T47D (cell line): ENCODE measurements at regions not wholly inside any gene's neighbourhood (a gene's known extent, or its start where the extent isn't known, plus 50 kb on each side); places are given as distances from the start of the nearest gene placed in this dataset.
A peak's percentile ranks its signal among the peaks of the same experiment; 100 is the strongest.
"Not testable (repeated sequence)": the region's sequence is repeated elsewhere in the genome, so short reads cannot be mapped to it uniquely, and the experiment has no call there.

Source experiments
- DNase-seq, 2 experiments: peaks; one replicate each; pipeline versions ENCODE4 v3.0.0 to v3.0.0-alpha.2; 2011 to 2012; ENCODE audit warnings: low read depth in 1 of 2, low spot score in 1 of 2
- JUND ChIP-seq: IDR thresholded peaks from 2 replicates; pipeline ENCODE4 v1.6.1; 2012; ENCODE audit warnings: low read depth
- in situ Hi-C: cut with HindIII; loops from 2 replicates; pipeline ENCODE4 v1.10.0; 2016; ENCODE audit warnings: low sequenced_read_pairs, low pct_unique_long_range_greater_than_20kb

- TF ChIP-seq JUND: no peak
- in situ Hi-C loops: no loop called here
- no peak for DNase-seq
These were observed 175.8 kb upstream of the ADCY2 start for GRCh38 chr5:7220156-7220555.

- in situ Hi-C loops: no loop called here
- TF ChIP-seq JUND: no peak
- no peak for DNase-seq
These were observed 174.9 kb upstream of the ADCY2 start for GRCh38 chr5:7221041-7221440.

GRCh38 chr5:7225826-7226225, 170.1 kb upstream of the ADCY2 start:
- in situ Hi-C loops: no loop called here
- no peak for DNase-seq
- no peak for TF ChIP-seq JUND

- no peak for DNase-seq
- in situ Hi-C loops: no loop called here
- TF ChIP-seq JUND: no peak
These were observed 153.7 kb upstream of the ADCY2 start for GRCh38 chr5:7242118-7242710.

- in situ Hi-C loops: no loop called here
- DNase-seq: no peak
- TF ChIP-seq JUND: no peak
These were observed 151.7 kb upstream of the ADCY2 start for GRCh38 chr5:7244208-7244607.

- TF ChIP-seq JUND: no peak
- in situ Hi-C loops: no loop called here
- DNase-seq: no peak
These were observed 150.8 kb upstream of the ADCY2 start for GRCh38 chr5:7245121-7245651.

- no peak for DNase-seq
- no peak for TF ChIP-seq JUND
- in situ Hi-C loops: no loop called here
These were observed 149.7 kb upstream of the ADCY2 start for GRCh38 chr5:7246287-7246686.

- in situ Hi-C loops: no loop called here
- no peak for DNase-seq
- no peak for TF ChIP-seq JUND
These were observed 145.9 kb upstream of the ADCY2 start for GRCh38 chr5:7250004-7250403.

- no peak for TF ChIP-seq JUND
- in situ Hi-C loops: no loop called here
- no peak for DNase-seq
These were observed 145.3 kb upstream of the ADCY2 start for GRCh38 chr5:7250611-7251010.

GRCh38 chr5:7251132-7251531, 144.8 kb upstream of the ADCY2 start:
- TF ChIP-seq JUND: no peak
- DNase-seq: no peak
- in situ Hi-C loops: no loop called here

GRCh38 chr5:7261049-7261448, 134.9 kb upstream of the ADCY2 start:
- DNase-seq: peak; percentile 37 to 81
- TF ChIP-seq JUND: no peak
- in situ Hi-C loops: no loop called here

GRCh38 chr5:7261900-7262299, 134.0 kb upstream of the ADCY2 start:
- TF ChIP-seq JUND: no peak
- no peak for DNase-seq
- in situ Hi-C loops: no loop called here

- in situ Hi-C loops, DNase-seq: not testable (repeated sequence)
These were observed 132.4 kb upstream of the ADCY2 start for GRCh38 chr5:7263398-7264015.

GRCh38 chr5:7265776-7266175, 130.2 kb upstream of the ADCY2 start:
- in situ Hi-C loops, DNase-seq: not testable (repeated sequence)

- in situ Hi-C loops, DNase-seq: not testable (repeated sequence)
These were observed 127.2 kb upstream of the ADCY2 start for GRCh38 chr5:7268722-7269121.
